ENCODE measurements at regions not wholly inside any gene's neighbourhood (a gene's known extent, or its start where the extent isn't known, plus 50 kb on each side); places are given as distances from the start of the nearest gene placed in this dataset.

DNA sequence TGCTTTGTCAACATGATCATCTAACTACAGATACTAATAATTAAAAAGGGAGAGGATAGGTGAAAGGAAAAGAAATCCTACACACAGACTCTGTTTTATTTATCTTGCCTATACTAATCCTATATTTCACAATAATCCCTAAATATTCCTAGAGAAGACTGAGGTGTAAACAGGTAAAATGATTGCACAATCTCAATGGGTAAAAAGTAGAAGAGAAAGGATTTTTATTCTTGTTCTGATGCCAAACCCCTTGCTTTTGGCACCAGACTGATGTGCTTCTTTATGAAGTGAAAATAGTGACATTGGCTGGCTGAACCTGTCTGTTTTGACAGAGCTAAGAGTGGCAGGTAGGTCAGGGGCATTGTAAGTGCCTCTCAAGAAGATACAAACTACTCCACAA is 101.9 kb upstream of the ZPLD1 start:
- TF ChIP-seq EP300 (IDR thresholded peaks at IDR 0.05) (no peak), POLR2A (IDR thresholded peaks at IDR 0.05) (no peak)
- TF ChIP-seq, protein P1, sequence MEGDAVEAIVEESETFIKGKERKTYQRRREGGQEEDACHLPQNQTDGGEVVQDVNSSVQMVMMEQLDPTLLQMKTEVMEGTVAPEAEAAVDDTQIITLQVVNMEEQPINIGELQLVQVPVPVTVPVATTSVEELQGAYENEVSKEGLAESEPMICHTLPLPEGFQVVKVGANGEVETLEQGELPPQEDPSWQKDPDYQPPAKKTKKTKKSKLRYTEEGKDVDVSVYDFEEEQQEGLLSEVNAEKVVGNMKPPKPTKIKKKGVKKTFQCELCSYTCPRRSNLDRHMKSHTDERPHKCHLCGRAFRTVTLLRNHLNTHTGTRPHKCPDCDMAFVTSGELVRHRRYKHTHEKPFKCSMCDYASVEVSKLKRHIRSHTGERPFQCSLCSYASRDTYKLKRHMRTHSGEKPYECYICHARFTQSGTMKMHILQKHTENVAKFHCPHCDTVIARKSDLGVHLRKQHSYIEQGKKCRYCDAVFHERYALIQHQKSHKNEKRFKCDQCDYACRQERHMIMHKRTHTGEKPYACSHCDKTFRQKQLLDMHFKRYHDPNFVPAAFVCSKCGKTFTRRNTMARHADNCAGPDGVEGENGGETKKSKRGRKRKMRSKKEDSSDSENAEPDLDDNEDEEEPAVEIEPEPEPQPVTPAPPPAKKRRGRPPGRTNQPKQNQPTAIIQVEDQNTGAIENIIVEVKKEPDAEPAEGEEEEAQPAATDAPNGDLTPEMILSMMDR (IDR thresholded peaks at IDR 0.05) = no peak
